SK-N-MC (cell line): ENCODE measurements at regions not wholly inside any gene's neighbourhood (a gene's known extent, or its start where the extent isn't known, plus 50 kb on each side); places are given as distances from the start of the nearest gene placed in this dataset.
"Not testable (repeated sequence)": the region's sequence is repeated elsewhere in the genome, so short reads cannot be mapped to it uniquely, and the experiment has no call there.

Experiments
- EZH2 ChIP-seq: fragments of 200-600 bp; sonication (generic); IDR thresholded peaks from one replicate; pipeline ENCODE4 v1.6.1; 2017; ENCODE audit warnings: antibody characterized with exemption
- POLR2AphosphoS5 ChIP-seq: IDR thresholded peaks from 2 replicates; pipeline ENCODE4 v1.6.1; 2012; ENCODE audit warnings: mild to moderate bottlenecking, low read depth, low read length, borderline replicate concordance

DNA sequence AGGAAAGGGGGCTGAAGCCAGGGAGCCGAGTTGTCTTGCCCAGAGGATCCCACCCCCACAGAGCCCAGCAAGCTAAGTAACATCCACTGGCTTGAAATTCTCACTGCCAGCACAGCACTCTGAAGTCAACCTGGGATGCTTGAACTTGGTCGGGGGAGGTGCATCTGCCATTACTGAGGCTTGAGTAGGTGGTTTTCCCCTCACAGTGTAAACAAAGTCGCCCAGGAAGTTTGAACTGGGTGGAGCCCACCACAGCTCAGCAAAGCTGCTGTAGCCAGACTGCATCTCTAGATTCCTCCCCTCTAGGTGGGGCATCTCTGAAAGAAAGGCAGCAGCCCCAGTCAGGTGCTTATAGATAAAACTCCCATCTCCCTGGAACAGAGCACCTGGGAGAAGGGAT is 54.3 kb upstream of the GRIA3 start:
- not testable (repeated sequence) for TF ChIP-seq EZH2, POLR2AphosphoS5
